ENCODE measurements at regions not wholly inside any gene's neighbourhood (a gene's known extent, or its start where the extent isn't known, plus 50 kb on each side); places are given as distances from the start of the nearest gene placed in this dataset.

DNA sequence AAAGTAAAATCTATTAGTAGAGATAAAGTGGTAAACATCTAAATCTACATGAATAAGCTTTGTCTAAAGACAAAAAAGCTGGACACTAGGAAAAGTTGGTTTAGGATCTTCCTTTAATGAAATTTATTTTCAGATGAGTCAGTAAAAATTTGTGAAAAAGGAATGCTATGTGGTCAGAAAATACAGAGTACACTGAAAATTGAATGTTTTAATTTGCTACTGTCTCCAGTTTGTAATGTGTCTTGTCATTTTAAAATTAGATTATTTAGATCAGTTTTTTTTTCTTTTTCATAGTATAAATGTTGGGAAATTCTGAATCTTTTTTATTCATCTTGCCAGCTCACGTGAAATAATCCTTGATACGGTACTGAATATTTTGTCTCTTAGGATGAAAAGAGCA lies 56.9 kb downstream of the SLITRK6 start:
- no peak for DNase-seq

DNA sequence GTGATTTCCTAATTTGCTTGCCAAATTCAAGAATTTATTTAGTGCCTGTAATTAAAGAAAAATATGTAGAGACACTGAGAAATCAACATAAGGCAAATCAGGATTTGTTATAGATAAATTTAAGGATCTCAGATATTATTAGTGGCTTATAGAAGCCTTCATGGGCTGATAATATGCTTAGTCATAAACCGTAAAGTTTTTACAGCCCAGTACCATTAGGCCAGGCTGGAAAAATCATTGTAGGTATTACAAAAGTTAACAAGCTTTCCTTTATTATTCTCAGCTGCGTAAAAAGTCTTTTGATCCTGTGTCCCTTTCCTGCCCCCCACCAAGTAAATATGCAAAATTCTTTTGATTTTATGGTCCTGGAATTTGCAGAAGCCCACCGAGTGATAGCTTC lies 58.2 kb downstream of the SLITRK6 start:
- no peak for DNase-seq

DNA sequence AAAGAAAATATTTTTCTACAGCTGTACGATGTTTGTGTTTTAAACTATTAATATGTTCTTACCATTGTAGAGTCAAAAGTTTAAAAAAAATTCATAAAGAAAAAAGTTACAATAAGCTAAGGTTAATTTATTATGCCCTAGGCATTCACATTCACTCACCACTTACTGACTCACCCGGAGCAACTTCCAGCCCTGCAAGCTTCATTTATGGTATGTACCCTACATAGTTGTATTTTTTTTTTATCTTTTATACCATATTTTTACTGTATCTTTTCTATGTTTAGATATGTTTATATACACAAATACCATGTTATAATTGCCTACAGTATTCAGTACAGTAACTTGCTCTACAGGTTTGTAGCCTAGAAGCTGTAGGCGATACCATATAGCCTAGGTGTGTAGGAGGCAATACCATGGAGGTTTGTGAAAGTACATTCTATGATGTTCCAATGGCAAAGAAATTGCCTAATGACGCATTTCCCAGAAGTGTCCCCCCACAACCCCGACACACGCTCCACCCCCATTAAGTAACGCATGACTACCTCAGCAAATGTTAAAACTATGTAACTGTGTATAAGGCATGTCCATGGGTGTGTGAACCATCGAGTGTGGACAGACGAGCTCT lies 60.4 kb downstream of the SLITRK6 start:
- no peak for DNase-seq

DNA sequence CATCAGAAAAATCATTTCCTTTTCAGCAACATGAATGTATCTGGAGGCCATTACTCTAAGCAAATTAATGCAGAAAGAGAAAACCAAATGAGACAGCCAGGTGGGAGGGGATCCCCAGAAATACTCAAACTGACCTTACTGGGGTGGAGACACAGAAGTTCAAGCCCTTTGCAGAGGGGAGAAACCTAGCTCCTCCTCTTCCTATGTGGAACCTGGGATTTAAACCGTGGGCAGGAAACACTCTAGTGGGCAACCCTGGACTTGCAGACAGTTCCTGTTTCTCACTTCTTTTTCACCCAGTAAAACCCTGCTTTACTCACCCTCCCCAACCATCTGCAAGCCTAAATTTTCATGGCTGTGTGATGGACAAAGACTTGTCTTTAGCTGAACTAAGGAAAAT lies 61.3 kb downstream of the SLITRK6 start:
- DNase-seq, result no peak

DNA sequence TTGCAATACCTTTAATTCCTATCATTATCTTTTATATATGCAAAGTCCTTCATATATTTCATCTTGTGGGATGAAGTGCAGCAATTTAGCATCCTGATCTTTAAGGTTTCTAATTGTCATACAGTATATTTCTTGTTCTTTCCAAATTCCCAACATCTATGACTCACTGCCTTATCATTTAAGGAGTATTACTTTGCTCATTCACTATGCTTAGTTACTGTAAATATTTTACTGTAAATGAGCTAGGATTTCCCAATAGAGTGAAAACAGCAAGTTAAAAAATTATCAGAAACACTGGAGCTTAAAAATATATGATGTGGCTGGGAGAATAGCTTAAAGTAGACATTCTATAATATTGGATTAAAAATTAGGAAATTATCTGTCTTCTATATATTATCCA lies 69.9 kb downstream of the SLITRK6 start:
- DNase-seq, result no peak

DNA sequence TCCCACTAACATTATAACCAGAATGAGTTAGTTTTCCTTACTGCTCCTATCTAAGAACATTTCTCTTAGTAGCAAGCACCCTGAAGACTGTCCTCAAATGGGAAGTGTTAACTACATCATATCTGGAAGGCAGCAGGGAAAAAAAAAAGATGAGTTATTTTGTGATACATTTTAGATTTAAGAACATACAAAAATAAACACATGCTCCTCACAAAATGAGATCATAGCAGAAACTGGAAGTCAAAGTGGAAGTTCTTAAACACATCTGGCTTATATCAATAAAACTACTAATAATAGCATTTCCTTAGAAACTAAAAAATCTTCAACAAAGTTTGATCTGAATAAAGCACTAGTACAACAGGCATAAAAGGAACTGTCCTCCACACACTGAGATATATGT lies 70.4 kb downstream of the SLITRK6 start:
- no peak for DNase-seq

DNA sequence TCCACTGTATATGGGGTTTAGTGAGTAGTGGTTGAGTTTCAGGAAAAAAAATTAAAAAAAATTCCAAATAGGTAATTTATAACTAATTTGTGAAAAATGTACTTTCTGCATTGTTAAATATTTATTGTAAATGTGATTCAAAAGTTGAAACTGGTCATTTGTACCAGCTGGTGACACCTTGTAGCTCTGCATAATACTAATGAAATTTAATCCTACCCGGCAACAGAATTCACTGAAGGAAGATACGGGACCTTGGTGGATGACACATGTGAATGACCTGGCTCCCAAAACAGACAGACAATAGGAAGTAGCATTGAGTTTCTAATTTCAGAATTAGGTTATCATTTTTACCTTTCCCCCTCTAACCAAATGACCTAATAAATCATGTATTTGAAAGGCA lies 73.8 kb downstream of the SLITRK6 start:
- DNase-seq, result no peak

DNA sequence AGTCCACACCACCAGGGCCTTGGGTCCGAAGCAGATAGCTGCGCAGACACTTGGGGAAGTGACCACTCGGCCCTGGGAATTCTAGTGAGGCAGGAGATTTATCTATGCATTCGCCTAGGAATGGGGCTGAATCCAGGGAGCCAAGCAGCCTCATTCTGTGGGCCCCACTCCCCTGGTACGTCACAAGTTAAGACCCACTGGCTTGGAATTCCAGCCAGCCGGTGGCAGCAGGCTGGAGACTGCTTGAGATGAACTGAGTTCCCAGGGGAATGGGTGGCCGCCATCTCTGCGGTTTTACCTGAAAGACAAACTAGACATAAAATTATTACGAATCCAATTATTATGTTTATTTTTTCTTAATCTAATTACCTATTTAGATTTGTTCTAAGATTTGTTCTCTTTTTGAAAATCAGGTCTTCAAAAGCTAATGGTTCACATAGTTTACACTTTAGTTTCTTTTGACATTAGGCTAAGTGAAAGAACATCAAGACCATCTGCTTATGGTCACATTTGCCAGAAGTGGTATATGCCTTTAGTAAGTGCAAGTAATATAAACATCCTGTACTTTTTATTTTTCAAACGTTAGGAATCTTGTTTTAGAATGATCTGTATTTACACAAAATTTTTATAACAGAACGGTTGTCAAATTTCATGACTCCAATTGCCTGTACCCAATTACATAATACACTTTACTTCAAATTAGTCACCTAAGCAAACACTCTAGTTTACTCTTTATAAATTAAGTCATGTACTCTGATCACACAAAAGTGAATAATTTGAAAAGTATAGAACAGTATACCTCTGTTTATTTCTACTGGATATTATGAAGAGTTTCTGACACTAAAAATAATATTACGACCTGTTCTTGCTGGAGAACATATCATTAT lies 74.4 kb downstream of the SLITRK6 start:
- no peak for DNase-seq

DNA sequence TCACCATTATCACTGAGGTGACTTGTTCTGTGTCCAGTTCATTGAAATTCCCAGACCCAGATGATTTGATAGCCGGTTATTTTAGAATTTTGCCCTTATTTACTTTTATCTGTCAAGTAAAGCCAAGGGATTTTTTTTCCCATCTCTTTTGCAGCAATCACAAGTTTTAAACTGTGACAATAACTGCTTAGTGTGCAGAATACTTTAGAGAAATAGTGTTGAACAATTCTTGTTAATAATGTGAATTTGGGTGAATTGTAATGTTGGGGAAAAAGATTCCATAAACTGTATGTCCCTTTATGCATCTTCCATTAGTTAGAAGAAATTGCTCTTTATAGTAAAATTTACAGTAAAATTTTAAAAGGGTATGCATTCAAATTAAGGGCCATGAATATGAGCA lies 79.5 kb downstream of the SLITRK6 start:
- no peak for DNase-seq

DNA sequence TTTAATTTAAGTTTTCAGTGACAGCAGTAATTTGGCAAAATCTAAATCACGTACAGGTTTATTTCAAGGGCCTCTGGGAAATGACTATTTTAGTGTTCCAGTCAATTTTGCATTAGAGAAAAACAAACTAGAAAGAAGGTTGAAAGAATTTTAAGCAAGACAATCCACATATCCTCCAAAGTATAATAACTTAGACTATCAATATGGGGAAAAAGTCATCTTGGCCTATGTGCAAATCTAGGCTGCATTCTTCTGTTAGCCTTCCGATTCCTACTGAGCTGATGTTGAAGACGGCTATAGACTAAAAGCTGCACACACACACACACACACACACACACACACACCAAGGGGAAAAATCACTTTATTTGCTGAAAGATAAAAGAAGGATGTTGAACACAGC lies 81.3 kb downstream of the SLITRK6 start:
- no peak for DNase-seq

DNA sequence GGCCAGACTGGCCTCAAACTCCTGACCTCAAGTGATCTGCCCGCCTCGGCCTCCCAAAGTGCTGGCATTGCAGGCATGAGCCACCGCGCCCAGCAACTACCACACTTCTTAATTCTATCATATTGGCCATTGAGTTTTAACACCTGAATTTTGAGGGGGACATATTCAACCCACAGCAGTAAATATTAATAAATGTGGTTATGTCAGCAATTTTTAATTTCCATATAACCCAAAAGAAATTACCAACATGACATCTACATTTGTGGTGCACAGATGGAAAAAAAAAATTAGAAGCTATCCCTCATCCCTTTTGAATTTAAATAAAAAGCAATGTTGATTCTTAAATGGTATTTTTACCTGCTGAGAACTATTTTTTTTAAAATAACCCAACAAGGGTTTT lies 88.7 kb downstream of the SLITRK6 start:
- DNase-seq, result no peak

DNA sequence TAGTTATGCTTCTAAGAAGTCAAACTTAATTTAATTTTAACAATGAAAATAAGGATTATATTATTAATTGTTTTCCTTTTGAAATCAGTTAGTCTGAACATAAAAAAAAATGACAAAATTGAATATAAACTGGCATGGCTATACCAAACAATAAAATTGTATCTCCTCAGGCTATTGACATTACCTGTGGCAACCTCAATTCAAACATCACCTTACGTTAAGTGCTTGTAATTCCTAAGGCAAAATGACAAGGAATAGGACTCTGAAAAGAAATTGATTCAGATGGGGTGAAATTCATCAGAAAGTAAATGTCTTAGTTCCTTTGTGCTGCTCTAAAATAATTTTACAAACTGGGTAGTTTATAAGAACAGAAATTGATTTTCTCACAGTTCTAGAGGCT lies 89.5 kb downstream of the SLITRK6 start:
- DNase-seq, result no peak

DNA sequence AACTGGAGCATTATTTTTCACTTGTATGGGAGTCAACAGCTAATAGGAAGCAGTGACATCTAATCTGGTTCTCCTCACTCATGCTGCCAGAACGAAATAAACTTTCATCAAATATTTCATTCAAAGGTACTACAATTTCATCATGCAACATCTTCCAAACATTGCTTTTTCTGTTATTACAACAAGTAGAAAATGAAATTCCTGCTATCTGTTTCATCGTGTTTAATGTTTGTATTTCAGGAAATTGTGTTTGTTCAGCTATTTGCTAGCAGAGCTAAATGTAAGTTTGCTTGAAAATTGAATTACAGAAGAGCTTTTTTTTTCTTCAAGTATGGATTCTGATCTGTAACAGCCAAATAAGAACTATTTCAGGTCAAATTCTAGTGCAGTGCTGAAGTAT lies 90.1 kb downstream of the SLITRK6 start:
- no peak for DNase-seq

DNA sequence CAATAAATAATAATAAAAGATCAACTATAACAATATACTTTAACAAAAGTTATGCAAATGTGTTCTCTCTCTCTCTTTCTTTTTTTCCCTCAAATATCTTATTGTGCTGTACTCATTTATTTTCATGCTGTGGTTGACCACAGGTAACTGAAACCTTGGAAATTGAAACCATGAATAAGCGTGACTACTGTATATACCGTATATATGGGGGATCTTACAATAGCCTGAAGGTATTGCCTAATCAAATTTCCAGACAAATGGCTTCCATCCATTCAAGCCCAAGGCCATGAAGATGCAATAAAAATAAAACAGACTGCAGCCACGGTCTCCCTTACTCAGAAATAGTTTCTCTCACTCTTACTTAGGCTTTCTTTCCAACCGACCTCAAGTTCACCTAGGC lies 98.3 kb downstream of the SLITRK6 start:
- no peak for DNase-seq

DNA sequence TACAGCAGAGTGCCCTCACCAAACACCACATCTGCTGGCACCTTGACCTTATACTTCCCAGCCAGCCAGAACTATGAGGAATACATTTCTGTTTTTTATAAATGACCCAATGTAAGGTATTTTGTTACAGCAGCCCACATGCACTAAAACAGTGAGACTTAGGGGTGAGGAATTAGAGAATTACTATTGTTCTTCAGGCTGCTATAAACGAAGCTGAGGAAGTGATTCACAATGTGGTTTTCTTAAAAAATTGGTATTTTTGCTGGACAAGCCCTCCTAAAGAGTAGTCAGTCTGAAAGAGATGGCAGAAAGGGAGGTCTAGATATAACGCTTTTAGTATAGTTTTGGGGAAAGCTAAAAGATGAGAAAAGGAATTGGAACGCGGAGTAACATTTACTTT lies 101.0 kb downstream of the SLITRK6 start:
- DNase-seq, result no peak

DNA sequence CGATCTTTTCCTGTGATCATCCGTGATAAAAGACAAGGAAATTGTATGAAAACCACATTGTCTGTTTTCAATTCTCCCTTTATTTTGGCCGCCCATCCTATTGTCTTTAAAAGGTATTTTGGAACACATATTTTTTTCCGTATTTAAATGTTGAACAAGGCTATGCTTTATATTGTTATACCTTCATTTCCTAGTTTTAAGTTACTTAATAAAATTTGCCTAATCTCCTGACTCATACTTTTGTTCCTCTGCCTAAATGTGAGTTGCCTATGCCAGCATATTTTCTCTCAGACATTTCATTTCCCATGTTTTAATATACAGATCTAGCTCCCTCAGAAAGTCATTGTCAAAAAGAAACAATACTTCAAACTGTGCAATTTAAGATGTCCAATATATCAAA lies 104.2 kb downstream of the SLITRK6 start:
- no peak for DNase-seq

DNA sequence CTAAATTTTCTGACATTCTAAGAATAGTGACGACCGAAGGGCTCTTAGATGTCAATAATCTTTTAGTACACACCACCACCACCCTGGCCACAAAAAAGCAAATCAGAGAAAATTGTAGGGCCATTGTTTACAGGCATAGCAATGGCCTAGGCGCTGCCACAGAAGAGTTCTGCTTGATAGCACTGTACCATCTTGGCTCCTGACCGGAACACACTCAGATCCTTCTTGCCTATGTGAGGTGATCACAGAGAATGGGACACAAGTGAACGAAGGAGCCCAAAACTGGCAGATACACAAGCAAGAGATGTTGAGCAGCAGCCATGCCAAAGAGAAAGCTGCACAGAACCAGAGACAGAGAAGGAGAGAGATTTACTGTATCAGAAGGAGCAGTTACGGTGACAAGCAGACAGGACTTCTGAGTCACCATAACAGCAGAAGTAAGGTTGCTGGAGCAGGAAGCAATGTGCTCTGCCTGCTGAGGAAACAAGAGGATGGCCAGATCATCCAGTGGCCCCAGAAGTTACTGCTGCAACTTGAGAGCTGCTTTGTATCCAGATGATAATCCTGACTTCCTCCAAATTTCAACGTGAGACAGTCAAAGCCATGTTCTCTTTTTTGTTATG lies 105.2 kb downstream of the SLITRK6 start:
- no peak for DNase-seq

DNA sequence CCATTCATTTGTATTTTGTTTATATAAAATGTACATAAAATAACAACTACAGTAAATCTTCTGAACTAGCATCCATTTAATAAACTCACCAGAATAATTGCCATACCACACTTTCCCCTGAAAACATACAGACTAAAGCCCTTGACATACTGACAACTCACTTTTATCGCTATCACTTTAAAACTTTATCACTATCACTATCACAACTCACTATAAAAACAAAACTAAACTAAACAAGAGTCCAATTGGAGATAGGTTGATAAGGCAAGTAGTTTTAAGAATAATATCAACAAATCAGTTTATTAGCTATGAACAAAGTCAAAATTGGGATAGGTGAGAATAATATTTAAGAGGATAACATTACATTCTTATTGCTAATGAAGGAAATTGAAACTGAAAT lies 108.9 kb downstream of the SLITRK6 start:
- no peak for DNase-seq

DNA sequence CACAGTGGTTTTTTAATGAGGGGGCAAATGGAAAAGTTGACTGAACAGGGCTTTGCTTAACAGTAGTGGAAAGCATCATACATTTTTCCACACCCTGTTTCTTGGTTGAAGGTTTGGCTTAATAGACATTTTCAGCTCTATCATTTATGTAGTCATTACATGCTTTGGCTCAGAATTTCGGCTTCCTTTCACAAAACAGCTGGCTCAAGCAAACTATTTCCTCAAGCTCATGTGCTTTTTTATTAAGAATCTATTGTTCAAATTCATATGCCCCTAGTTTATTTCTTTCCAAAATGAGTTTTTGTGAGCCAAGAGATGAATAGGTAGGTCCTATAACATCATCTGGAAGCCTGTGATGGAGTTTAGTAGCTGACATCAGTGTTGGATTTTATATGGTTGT lies 113.8 kb downstream of the SLITRK6 start:
- DNase-seq, result no peak

DNA sequence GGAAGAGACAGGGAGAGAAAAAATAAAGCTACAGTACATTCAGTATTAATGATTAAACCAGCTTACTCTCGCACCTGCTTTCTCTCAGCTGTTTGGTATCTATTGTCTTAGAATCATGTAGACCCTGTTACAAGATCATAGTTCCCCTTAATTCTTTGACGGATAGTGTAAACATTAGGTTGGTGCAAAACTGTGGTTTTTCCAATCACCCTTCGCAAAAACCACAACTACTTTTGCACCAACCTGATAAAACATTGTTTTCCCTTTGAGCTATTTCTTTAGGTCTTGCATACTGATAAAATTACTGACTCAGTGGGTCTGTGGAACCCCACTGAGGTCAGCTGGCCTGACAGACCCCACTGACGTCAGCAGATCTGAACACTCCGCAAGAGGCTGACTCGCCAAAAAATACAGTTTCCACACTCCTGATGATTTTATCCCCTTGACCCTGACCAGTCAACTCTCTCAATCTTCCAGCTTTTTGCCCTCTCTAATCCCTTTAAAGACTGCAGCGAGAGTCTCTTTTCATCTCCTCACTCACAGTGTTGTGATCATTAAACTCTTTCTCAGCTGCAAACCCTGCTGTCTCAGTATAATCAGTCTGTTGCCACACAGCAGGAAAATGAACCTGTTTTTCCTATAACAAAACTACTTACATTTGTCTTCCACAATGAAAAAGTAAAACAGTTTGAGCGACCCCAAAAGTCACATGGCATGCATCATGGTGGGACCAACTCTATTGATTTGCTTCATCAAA lies 123.9 kb downstream of the SLITRK6 start:
- DNase-seq, result no peak

DNA sequence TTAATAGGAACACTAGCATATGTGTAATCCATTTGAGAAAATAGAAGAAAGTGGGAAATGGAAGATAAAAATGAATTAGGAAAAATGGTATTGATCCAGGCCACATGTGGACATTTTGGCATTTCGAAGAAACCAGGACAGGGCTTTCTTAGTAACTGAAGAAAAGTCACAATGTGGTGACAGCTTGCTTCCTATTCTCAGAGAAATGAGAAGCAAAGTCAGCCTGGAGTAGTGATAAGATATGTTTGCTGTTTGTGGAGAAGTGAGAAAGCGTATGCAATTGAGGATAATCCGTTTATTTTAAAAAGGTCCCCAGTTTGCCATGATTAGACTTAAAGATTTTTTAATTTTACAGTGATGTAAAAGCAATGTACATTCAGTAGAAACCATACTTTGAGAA lies 127.9 kb downstream of the SLITRK6 start:
- DNase-seq, result no peak

DNA sequence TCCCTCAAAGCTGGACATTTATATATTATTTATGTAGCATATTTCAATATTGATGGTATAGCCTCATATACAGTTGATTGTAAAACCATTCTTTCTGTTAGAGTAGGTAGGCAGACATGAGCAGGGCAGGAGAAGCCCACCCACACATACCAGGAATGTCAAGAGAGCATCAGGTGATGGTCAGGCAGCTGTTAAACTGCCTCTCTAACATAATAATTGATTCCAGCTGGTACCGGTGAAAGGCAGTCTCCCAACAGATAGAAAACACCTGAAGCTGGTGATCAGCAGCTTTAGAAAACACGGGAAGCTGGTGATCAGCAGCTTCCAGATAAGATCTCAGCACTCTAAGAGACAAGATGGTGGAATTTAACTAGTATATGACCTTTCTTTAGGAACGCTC lies 132.9 kb downstream of the SLITRK6 start:
- DNase-seq, result no peak

DNA sequence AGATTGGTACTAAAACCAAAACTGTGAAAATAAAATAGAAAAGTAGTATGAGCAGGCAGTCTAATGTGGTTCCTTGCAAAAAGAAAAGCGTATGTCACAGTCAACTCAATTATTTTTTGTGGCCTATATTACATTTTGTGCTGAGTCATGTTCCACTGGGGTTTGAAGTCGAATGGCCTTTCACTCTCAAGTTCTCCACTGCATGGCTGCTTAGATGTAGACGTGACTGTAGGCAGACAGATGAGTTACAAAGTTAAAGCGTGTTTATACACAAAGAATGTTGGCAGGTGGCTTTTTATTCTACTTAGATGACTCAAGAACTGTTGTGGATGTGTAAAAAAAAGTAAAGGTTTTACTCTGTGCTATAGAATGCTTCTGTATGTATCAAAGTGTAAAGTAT lies 133.9 kb downstream of the SLITRK6 start:
- no peak for DNase-seq

DNA sequence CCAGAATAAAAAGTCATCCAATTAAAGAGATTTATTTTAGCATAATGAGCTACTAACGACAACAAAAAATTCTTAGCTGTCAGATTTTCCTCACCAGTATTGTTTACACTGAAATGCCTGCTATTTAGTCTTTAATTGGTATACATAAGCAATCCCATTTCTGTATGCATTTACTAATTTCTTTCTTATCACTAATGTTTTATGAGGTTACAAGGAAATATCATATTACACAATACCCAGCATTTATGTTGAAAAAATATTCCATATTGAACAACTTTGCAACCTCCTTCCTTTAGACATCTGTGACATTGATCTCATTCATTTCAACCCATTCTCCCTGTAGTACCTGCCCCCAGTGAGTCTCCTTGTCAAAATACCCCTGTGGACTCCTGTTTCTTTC lies 135.4 kb downstream of the SLITRK6 start:
- DNase-seq, result no peak

All from T-helper 9 cell (primary cell).